ENCODE measurements at regions not wholly inside any gene's neighbourhood (a gene's known extent, or its start where the extent isn't known, plus 50 kb on each side); places are given as distances from the start of the nearest gene placed in this dataset.

- ATAC-seq (no peak), DNase-seq (no peak)
- Histone ChIP-seq H3K4me3 (no peak overlapping the region), H3K36me3 (ENCODE audit: insufficient read depth in 1 of 2, low read depth in 1 of 2) (no peaks in the 10 kb centered on the region), H3K4me1 (no peaks in the 10 kb centered on the region), H3K9me3 (peaks cover 6% of the 10 kb centered on the region), H3K27me3 (ENCODE audit: insufficient read depth in 3 of 3, low read length in 2 of 3) (peaks cover 0 to 2% (median 0%) of the 10 kb centered on the region in 3 donors), H3K27ac (no peak overlapping the region)
- WGBS, 3 donors, result 86 to 89% (median 87%) methylated on average over 14 of the region's 14 CpGs
- TF ChIP-seq, protein P1, sequence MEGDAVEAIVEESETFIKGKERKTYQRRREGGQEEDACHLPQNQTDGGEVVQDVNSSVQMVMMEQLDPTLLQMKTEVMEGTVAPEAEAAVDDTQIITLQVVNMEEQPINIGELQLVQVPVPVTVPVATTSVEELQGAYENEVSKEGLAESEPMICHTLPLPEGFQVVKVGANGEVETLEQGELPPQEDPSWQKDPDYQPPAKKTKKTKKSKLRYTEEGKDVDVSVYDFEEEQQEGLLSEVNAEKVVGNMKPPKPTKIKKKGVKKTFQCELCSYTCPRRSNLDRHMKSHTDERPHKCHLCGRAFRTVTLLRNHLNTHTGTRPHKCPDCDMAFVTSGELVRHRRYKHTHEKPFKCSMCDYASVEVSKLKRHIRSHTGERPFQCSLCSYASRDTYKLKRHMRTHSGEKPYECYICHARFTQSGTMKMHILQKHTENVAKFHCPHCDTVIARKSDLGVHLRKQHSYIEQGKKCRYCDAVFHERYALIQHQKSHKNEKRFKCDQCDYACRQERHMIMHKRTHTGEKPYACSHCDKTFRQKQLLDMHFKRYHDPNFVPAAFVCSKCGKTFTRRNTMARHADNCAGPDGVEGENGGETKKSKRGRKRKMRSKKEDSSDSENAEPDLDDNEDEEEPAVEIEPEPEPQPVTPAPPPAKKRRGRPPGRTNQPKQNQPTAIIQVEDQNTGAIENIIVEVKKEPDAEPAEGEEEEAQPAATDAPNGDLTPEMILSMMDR (IDR thresholded peaks at IDR 0.05), result no peak
- intact Hi-C loops (cut with DNase I), result no loop called here
Observed at GRCh38 chr11:71181566-71181965, 70.8 kb downstream of the SHANK2 start.

- Histone ChIP-seq H3K4me1 (no peaks in the 10 kb centered on the region), H3K9me3 (peaks cover 8% of the 10 kb centered on the region), H3K36me3 (ENCODE audit: insufficient read depth in 1 of 2, low read depth in 1 of 2) (no peaks in the 10 kb centered on the region), H3K27ac (no peak overlapping the region), H3K4me3 (no peak overlapping the region), H3K27me3 (ENCODE audit: insufficient read depth in 3 of 3, low read length in 2 of 3) (peaks cover 0 to 2% (median 0%) of the 10 kb centered on the region in 3 donors)
- TF ChIP-seq, protein P1 (IDR thresholded peaks at IDR 0.05), result no peak
- no peak for ATAC-seq
- 65 to 72% (median 66%) methylated on average over 15 of the region's 15 CpGs for WGBS, 3 donors
- intact Hi-C loops (cut with DNase I), result no loop called here
- no peak for DNase-seq
Observed at GRCh38 chr11:71180694-71181470, 71.5 kb downstream of the SHANK2 start.

- H3K27ac ChIP-seq, result no peak overlapping the region
- ATAC-seq, result no peak
- peaks cover 8% of the 10 kb centered on the region for H3K9me3 ChIP-seq
- 76 to 77% (median 77%) methylated on average over 10 of the region's 10 CpGs for WGBS, 3 donors
- intact Hi-C loops (cut with DNase I), result no loop called here
- H3K36me3 ChIP-seq (ENCODE audit: insufficient read depth in 1 of 2, low read depth in 1 of 2), result no peaks in the 10 kb centered on the region
- no peak overlapping the region for H3K4me3 ChIP-seq
- no peak for DNase-seq
- peaks cover 0 to 2% (median 0%) of the 10 kb centered on the region in 3 donors for H3K27me3 ChIP-seq (ENCODE audit: insufficient read depth in 3 of 3, low read length in 2 of 3)
- no peaks in the 10 kb centered on the region for H3K4me1 ChIP-seq
- TF ChIP-seq, protein P1 (IDR thresholded peaks at IDR 0.05), result no peak
Observed at GRCh38 chr11:71179877-71180605, 72.3 kb downstream of the SHANK2 start.

- Histone ChIP-seq H3K4me1 (no peaks in the 10 kb centered on the region), H3K27me3 (ENCODE audit: insufficient read depth in 3 of 3, low read length in 2 of 3) (no peaks in the 10 kb centered on the region), H3K36me3 (ENCODE audit: insufficient read depth in 1 of 2, low read depth in 1 of 2) (no peaks in the 10 kb centered on the region), H3K27ac (no peak overlapping the region), H3K9me3 (peaks cover 8% of the 10 kb centered on the region), H3K4me3 (no peak overlapping the region)
- 77 to 94% (median 78%) methylated on average over 3 of the region's 3 CpGs for WGBS, 3 donors
- no peak for DNase-seq
- no peak for ATAC-seq
- TF ChIP-seq, protein P1 (IDR thresholded peaks at IDR 0.05), result no peak
- intact Hi-C loops (cut with DNase I), result no loop called here
Observed at GRCh38 chr11:71178076-71178475, 74.3 kb downstream of the SHANK2 start.
